A673 (cell line): ENCODE measurements at regions not wholly inside any gene's neighbourhood (a gene's known extent, or its start where the extent isn't known, plus 50 kb on each side); places are given as distances from the start of the nearest gene placed in this dataset.

Experiments used
- CTCF ChIP-seq: fragments of 300-800, 200-600 bp; sonication (generic); conservative IDR thresholded peaks from 2 replicates; pipeline ENCODE4 v1.5.1; 2017; ENCODE audit warnings: low read depth, mild to moderate bottlenecking, antibody characterized with exemption, low read length, moderate library complexity, mixed read lengths
- EZH2 ChIP-seq: fragments of 200-600 bp; sonication (generic); IDR thresholded peaks from 2 replicates; pipeline ENCODE4 v1.6.1; 2017; ENCODE audit warnings: borderline replicate concordance, low read depth, mild to moderate bottlenecking, mixed read lengths, antibody characterized with exemption, low read length; ENCODE audit not compliant: poor library complexity, severe bottlenecking

- TF ChIP-seq CTCF, result no peak
- no peak for TF ChIP-seq EZH2
These were observed 524.4 kb upstream of the SPRY2 start for GRCh38 chr13:80865329-80865728.
